ENCODE measurements at regions not wholly inside any gene's neighbourhood (a gene's known extent, or its start where the extent isn't known, plus 50 kb on each side); places are given as distances from the start of the nearest gene placed in this dataset.
"Not testable (repeated sequence)": the region's sequence is repeated elsewhere in the genome, so short reads cannot be mapped to it uniquely, and the experiment has no call there.

GRCh38 chr6:88499436-88499835 is 333.3 kb upstream of the CNR1 start:
- DNase-seq: no peak

- not testable (repeated sequence) for DNase-seq
Measured at GRCh38 chr6:88497403-88497802, 331.3 kb upstream of the CNR1 start.

- DNase-seq: no peak
Measured at GRCh38 chr6:88494401-88495140, 328.4 kb upstream of the CNR1 start.

DNA sequence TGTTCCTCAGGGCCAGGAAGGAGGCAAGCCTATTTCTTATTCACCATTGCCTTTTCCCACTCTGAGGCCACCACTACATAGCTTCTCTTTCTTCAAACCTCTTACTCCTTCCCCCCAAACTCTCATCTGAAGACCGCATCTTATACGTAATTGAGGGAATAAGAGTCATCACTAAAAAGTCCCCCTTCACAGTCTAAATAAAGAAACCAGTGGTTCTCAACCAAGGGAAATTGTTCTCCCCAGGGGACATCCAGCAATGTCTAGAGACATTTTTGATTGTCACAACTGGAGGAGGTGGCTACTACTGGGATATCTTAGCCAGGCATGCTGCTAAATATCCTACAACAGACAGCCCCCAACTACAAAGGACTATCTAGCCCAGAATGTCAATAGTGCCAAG is 327.6 kb upstream of the CNR1 start:
- DNase-seq: no peak

DNA sequence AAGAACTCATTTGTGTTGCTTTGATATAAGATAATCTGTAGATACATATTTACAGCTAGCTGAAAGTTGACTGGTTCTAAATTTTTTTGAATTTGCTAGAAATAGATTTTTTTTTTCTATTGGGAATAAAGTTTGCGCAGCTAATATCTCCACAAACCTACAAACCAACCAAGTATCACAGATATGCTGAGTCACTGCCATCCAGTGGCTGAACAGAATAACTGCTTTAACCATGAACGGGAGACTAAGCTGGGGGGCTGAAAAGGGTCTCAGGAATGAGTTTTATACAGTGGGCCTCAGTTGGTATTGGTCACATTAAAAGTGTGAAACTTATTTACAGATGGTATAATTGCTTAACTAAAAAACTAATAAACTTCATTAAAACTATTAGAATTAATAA is 326.7 kb upstream of the CNR1 start:
- DNase-seq: peak in 1 of 2 experiments; percentile 16

DNA sequence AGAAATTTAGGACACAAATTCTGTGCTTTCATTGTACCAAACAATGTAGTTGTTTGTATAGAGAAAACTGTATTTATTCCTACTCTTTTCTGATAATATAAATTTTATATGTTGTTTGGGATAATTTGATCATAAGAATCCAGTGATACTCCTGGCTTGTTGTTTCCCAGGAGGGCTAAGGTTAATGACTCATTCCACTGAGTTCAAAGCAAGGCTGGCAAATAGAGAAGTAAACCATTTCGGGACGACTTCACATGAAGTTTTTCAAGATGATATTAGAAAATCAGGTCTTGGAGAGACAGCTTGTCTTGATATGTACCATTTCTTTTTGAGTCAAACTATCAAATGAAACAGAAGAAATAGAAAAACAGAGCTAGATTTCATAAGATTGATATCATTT is 326.1 kb upstream of the CNR1 start:
- no peak for DNase-seq

GRCh38 chr6:88491266-88491880 is 325.2 kb upstream of the CNR1 start:
- no peak for DNase-seq

DNA sequence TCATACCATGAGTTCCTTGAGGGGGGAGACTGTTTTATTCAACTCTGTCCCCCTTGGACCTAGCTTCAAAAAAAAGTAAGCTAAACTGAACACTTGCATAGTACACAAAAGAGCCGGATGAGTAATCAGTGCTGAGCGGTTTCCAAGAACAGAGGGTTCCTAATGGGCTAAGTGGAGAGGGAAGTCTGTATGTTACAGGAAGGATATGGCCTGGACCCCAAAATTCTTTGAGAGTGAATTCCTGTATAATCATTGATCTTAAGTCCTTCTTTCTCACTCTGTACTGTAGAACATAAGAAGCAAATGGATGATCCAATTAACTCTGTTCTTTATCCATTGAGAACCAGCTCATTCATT is 324.7 kb upstream of the CNR1 start:
- no peak for DNase-seq

DNA sequence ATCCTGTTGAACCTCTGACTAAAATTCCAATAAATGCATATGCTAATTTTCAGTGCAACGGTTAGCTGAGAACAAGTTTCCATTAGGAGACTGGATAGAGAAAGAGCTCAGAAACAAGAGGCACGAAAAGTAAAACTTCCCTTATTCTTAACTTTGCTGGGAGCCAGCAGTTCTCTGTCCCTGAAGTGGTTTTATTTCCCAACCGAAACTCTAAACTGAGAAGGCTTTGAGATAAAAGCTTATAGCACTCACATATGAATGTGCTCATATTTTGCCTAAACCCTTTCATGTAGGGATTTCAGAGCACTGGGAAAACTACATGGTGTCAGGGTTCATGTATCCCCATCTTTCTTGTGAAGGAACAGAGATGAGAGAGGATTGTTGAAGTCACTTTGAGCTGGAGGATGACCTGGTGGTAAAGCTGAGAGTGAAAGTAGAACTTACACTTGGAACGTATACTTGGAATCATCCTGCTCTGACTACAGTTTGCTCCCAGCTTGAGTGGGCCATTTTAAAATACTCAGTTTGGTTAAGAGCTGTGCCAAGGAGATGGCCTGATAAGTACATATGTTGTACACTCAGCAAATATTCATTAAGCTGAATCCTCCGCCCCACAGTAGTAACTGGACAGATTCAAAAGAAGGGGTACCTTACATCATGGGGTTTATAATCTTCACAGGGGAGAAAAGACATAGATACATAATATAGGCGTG is 324.2 kb upstream of the CNR1 start:
- no peak for DNase-seq

GRCh38 chr6:88483424-88483823 is 317.3 kb upstream of the CNR1 start:
- no peak for DNase-seq

GRCh38 chr6:88482465-88482864 is 316.3 kb upstream of the CNR1 start:
- no peak for DNase-seq

DNA sequence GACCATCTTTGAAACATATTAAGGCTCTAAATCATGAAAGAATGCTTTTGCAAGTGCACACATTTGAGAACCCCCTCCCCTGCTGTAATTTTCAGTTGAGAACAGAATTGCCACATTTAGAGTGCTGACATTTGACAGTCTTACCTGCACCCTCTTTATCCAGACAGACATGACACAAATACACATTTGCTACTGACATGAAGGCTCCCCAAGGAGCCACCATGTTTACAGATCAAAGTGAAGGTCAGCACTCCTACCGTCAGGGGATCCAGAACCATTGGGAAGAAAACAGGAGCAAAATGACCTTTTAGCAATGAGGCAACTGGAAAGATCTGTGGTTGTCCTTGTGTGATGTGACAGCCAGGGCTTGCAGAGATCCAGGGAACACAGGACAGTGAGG is 315.4 kb upstream of the CNR1 start:
- DNase-seq: no peak

DNA sequence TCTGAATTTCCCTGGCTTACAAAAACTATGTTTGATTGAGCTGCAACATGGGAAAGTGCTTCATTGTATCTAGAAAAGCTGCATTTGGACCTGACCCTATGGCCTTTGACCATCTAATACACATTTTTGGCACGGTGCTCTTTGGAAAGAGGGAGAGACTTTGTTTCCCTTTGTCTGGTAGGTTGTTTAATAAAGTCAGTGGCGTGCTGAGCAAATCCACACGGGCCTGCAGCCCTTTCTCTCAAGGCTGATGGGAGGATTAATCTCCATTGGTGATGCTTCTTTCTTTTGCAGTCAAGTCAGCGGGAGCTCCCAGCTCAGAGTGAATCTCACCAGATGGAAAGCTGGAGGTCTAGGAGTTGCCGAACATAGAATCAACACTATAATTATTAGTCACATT is 314.7 kb upstream of the CNR1 start:
- no peak for DNase-seq

- no peak for DNase-seq
Measured at GRCh38 chr6:88477413-88477812, 311.3 kb upstream of the CNR1 start.

DNA sequence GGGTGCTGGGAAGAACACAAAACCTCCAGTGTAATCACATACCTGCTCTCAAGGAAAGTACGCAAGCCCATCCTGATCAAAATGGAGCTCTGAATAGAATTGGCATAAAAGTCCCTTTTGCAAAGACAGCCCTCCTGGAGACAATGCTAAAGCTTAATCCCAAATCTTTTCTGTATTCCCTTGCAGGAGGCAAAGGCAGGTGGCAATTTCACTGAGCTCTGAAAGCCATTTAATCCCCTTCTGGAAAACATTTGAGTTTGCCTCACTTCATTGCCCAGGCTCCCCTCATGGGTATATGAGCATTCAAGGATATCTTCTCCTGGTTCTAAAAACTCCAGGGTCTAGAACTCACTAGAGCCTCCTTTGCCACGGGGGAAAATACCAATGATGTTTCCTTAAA is 310.2 kb upstream of the CNR1 start:
- DNase-seq: no peak

GRCh38 chr6:88474720-88475119 is 308.6 kb upstream of the CNR1 start:
- DNase-seq: no peak

GRCh38 chr6:88473589-88473988 is 307.4 kb upstream of the CNR1 start:
- DNase-seq: peak; percentile 13 to 22

DNA sequence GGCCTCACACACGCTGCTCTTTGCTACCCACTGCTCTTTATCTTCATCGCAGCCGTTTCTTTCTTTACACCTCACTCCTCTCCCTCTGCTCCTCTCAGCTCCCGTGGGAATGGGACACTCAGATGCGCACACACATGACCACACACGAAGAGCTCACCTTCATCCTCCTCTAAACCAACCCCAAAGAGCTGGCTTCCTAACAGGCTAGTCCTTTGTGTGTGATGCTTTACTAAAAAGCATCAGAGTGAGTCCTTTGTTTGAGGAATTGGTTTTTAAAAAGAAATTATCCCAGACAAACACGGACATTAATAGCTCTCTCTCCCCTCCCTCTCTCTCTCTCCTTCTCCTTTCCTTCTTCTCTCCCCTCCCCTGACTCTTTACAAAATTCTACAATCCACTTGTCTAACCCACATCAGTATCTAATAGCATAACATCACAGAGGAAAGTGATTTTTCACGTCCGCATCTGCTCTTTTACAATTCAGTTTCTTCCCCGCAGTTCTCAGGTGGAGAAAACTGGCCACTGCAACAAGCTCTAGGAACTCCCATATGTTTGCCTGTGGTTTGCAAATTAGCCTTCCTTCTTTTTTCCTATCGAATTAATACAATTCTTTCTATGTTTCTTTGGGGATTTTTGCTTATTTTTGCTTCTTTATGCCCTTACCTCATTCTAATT is 306.8 kb upstream of the CNR1 start:
- DNase-seq: peak; percentile 43 to 71

- no peak for DNase-seq
Measured at GRCh38 chr6:88459643-88460042, 293.5 kb upstream of the CNR1 start.

- no peak for DNase-seq
Measured at GRCh38 chr6:88459189-88459588, 293.0 kb upstream of the CNR1 start.

GRCh38 chr6:88458662-88459061 is 292.5 kb upstream of the CNR1 start:
- no peak for DNase-seq

DNA sequence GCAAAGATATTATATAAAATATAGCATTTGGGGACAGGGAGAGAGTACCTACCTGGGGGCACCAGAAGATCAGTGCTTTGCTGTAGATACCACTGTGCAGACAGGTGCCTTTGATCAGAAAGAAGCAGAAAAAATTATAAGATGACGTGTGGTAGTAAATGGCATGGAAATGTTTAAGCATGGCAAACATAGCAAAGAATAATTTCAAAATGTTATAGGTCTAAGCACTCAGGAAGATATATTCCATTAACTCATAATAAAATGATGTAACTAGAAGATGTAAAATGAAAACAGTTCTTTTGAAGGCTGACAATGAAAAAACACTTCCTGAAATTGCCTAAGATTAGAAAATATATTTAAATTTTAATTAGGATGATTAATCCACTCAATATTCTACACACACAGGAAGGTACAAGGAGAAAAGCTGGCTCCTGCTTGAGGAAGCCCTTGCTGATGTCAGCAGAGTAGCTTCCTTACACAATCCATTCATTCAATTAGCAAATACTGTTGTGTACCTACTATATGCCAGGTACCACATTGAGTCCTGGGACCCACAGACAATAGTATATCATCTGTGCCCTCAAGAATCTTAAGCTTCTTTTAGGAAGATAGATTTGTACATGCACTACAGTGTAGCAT is 290.2 kb upstream of the CNR1 start:
- DNase-seq: no peak

GRCh38 chr6:88455317-88455716 is 289.2 kb upstream of the CNR1 start:
- no peak for DNase-seq
